Hematopoietic multipotent progenitor cell treated with erythropoietin and hydrocortisone succinate and interleukin-3 and kit ligand, for 15 days (in vitro differentiated cells): ENCODE measurements at regions not wholly inside any gene's neighbourhood (a gene's known extent, or its start where the extent isn't known, plus 50 kb on each side); places are given as distances from the start of the nearest gene placed in this dataset.
"Not testable (repeated sequence)": the region's sequence is repeated elsewhere in the genome, so short reads cannot be mapped to it uniquely, and the experiment has no call there.

ENCODE experiments used
- DNase-seq: peaks from one replicate; pipeline ENCODE4 v3.0.0-alpha.2; 2015; ENCODE audit warnings: low spot score

DNA sequence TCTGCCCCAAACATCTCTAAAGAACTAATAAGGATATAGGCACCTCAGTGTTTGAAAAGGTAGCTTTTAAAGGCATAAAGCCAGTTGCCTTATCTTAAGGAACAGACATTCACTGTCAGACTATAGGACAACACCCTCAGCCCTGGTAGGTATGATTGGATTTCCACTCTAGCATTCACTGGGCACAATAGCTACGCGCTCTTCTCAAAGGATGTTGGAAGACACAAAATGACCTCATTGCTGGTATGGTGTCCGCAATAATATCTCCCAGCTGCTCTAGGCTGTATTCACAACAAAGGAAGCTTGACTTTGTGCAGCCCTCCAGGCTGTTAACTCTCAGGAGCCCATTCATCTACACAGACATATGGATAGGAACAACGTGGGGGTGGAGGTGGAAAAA, 119.4 kb upstream of the CXADR start:
- DNase-seq, result no peak

DNA sequence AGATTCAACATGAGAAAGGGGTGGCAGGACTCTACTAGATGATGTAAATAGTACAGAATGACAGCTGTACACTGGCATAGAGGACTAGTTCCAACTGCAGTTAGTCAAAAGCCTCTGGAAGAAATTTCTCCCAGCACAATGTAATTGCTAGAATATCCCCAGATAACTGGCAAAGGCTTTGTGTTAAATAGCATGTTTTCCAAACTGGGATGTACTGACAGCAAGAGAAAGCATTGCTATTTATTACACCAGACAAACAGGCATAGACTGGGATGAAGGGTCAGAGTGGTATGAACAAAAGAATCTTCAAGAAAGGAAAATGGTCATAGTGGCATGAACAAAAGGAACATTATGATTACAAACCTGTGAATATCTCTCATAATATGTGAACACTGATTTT, 115.9 kb upstream of the CXADR start:
- DNase-seq, result no peak

DNA sequence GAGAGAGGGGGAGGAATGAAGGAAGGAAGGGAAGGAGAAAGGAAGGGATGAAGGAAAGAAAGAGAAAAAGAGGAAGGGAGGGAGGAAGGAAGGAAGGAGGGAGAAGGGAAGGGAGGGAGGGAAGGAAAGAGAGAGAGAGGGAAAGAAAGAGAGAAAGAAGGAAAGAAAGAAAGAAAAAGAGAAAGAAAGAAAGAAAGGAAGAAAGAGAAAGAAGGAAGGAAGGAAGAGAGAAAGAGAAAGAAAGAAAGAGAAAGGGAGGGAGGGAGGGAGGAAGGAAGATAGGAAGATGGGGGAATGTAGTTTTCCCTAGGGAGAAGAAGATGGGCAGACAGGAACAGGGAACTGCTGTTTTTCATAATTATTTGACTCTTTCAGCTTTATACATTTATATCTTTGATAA, 115.1 kb upstream of the CXADR start:
- no peak for DNase-seq

DNA sequence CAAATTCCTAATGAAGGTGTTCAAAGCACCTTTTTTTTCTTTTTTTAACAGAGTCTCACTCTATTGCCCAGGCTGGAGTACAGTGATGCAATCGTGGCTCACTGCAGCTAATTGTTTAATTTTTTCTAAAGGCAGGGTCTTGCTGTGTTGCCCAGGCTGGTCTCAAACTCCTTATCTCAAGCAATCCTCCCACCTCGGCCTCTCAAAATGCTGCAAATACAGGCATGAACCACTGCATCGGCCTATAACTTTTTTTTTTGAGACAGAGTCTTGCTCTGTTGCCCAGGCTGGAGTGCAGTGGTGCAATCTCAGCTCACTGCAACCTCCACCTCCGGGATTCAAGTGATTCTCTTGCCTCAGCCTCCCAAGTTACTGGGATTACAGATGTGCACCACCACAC, 113.9 kb upstream of the CXADR start:
- DNase-seq, result not testable (repeated sequence)

DNA sequence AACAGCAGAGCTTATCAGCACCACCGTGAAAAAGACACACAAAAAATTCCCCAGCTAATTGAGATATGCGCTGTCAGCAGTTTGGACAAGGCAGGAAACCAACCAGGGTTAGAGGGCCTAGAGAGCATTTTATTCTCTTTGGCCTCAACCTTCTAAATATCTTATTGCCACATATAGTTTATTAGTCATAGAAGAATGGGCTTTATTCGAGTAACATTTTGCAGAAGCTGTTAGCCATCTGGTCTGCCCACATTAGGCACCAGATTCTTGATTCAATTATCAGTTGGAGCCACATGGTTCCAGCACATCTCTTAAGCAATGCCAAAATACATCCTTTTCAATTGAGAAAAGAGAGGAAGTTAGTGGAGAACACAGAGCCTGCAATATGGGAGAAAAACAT, 109.9 kb upstream of the CXADR start:
- no peak for DNase-seq

DNA sequence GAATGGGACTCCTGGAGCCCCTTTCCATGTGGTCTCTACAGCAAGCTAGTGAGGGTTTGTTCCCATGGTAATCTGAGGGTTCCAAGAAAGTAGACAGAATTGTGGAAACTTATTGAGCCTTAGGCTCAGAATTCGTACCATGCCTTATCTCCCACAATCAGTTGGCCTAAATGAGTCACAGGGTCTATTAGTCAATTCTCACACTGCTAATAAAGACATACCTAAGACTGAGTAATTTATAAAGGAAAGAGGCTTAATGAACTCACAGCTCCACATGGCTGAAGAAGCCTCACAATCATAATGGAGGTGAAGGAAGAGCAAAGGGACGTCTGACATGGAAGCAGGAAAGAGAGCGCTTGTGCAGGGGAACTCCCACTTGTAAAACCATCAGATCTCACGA, 106.6 kb upstream of the CXADR start:
- DNase-seq, result no peak

DNA sequence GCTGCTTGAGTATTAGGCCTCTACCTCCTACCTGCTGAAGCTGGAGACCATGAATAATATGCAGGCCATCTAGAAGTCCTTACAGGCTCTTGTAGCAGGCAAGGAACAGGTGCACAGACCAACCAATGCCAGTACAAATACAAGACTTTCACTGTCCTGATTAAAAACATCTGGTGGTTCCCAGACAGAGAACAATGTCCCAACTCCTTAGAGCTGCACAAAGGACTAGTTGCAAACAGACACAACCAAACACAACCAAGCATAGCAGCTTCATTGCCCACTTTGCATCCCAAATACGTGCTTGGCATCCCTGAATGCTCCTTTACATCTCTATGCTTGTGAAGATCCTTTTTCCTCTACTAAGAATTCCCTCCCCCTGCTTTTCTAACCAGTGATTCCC, 98.1 kb upstream of the CXADR start:
- DNase-seq, result no peak

DNA sequence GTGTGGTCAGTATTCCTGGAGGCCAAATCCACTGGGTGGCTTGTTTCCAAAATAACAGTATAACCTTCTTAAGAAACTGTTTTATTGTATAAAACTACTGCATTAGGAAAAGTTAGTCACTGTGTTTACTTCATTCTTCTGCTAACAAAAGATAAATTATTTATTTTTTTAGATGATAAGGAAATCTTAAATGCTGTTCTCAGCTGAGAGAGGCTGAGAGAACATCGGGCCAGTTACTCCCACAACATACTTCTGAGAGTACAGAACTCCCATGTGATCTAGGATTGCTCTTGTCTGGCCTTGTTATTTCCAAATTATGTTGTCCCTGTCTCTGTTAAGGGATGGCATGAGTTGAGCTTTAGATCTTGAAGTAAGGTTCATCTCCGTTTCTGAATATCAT, 96.7 kb upstream of the CXADR start:
- no peak for DNase-seq

DNA sequence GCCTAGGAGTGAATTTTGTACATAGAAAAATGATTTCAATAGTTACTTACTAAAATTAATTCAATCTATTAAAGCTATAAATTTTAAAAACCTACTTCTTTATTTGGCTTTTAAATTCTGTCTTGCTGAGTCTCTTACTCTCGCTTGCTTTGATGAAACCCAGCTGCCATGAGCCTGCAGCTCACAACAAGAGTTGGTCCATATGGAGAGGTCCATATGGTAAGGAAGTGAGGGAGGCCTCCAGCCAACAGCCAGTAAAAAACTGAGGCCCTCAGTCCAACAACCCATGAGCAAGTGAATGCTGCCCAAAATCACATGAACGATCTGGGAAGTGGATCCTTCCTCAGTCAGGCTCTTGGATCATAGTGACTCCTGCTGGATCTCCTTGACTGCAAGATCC, 89.9 kb upstream of the CXADR start:
- DNase-seq, result no peak

DNA sequence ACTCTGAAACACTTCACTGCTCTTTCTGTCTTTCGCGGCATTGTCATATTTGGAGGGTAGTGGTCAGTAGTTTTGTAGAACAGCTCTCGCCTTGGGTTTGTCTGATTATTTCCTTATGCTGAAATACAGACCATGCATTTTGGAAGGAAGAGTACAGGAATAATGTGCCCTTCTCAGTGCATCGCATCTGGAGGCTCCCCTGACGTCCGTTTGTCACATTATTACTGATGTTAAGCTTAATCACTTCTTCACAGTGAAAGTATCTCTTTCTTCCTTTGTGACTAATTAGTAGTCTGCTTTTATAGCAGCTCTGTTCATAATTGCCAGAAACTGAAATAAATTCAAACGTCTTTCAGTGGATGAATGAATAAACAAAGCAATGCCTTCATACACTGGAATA, 85.7 kb upstream of the CXADR start:
- DNase-seq, result no peak

DNA sequence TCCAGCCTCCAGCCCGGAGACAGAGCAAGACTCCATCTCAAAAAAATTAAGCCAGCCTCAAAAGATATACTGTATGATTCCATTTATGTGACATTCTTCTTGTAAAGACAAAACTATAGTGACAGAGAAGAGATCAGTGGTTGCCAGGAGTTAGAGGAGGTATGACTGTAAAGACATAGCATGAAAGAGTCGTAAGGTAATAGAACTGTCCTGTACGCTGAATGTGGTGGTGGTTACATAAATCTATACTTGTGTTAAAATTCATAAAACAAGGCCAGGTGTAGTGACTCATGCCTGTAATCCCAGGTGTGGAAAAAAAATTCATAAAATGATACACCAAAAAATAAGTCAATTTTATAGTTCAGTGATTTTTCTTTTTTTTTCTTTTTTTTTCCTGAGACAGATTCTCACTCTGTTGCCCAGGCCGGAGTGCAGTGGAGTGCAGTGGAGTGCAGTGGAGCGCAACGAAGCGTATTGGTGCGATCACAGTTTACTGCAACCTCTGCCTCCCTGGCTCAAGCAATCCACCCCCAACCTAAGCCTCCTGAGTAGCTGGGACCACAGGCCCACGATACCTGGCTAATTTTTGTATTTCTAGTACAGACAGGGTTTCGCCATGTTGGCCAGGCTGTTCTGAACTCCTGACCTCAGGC, 84.9 kb upstream of the CXADR start:
- no peak for DNase-seq

DNA sequence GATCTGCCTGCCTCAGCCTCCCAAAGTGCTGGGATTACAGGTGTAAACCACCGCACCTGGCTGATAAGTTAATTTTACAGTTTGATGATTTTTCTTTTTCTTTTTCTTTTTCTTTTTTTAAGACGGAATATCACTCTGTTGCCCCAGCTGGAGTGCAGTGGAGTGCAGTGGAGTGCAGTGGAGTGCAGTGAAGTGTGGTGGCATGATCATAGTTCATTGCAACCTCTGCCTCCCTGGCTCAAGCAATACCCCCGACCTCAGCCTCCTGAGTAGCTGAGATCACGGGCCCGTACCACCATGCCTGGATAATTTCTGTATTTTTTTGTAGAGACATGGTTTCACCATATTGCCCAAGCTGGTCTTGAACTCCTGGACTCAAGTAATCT, 84.4 kb upstream of the CXADR start:
- no peak for DNase-seq

DNA sequence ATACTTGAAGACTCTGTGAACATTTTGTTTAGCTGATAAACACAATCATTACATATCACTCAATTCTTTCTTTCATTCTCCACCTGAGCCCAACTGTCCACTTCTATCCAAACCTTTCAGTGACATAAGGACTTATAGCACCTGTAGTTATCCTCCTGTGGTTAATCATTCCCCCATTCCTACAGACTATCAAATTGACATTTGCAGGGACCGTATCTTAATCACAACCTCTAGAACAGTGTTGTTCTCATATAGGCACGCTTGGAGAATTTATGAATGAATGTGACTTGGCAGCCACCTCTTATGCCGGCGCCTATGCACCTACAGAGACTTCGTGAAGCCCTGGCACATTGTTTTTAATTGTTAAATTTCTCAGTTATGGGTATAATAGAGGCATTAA, 83.9 kb upstream of the CXADR start:
- DNase-seq, result no peak

DNA sequence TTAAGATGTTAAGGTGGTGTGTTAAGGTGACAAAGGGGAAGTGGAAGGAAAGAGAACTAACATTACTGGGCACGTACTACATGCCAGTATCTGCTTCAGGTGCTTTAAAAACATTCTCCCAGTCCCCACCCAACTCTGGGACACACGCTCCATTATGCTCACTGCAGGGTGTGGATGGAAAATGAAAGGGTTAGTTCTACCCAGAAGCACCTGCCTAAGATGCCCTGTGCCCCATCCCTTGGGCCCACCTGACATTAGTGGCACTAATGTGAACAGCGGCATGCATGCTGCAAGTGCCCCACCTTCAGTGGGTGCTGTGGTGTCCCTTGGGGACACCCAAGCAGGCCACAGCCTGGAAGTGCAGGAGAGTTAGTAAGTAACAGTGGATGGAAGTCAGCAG, 82.9 kb upstream of the CXADR start:
- no peak for DNase-seq

DNA sequence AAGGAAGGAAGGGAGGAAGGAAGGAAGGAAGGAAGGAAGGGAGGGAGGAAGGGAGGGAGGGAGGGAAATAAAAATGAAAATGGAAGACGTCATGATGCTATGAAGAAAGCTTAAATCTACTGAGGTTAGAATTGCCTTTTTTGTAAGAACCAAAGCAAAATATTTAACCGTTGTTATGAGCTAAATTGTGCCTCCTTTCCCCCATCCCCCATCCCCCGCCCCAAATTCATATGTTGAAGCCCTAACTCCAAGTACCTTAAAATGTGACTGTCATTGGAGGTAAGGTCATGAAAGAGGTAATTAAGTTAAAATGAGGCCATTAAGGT, 80.1 kb upstream of the CXADR start:
- DNase-seq, result no peak

DNA sequence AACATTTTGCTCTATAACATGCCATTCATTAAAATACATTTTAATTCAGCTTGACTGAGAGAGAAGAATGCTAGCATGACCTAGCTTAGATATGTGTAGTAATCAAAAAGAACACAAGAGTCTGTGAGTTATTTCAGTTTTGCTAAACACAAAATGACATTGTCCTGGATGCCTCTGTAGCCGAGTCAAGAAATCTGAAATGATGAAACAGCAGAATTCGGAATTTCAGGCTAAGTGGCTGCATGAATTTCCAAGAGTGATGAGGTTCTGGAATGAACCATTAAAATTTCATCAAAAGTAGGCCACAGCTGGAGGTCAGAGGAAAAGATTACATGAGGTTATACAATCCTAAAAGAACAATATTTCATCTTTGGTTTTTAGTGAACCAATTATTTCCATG, 79.1 kb upstream of the CXADR start:
- no peak for DNase-seq

DNA sequence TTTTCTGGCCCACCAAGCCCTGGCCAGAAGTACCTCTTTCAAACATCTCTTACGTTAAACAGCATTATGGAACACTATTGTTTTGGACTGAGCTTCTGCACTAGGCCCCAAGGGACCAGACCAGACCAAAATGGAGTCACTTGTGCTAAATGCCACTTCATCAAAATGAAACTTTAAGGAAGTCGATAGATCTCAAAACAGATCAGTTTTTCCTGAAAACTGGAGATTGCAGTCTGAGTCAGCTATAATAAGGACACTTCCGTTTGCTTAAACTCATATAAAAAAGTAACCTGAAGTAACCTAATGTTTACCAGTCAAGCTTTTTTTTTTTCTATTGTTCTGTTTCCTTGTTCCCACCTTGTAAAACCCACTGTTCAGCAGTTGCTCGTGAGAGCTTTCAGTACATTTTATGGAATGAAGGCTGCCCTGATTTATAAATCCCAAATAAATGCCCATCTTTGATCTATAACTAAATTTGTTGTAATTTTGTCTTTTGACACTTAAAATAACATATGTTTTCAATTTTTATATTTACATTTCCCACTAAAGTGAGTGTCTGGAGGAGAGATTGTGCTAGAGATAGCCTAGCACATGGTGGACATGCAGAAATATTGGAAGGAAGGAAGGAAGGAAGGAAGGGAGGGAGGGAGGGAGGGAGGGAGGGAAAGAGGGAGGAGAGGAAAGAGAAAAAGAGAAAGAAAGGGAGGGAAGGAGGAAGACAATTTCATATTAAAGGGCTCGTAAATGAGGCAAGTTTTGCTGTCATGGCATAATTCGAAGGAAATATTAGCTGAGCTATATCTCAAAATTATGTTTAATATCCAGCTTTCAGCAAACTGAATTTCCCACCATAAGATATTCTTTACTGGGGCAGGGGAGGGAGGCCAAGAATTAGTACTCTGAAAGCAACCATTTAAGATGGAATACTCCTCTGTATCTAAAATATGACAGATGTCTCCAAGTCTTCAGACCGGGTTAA, 77.0 kb upstream of the CXADR start:
- DNase-seq, result no peak

DNA sequence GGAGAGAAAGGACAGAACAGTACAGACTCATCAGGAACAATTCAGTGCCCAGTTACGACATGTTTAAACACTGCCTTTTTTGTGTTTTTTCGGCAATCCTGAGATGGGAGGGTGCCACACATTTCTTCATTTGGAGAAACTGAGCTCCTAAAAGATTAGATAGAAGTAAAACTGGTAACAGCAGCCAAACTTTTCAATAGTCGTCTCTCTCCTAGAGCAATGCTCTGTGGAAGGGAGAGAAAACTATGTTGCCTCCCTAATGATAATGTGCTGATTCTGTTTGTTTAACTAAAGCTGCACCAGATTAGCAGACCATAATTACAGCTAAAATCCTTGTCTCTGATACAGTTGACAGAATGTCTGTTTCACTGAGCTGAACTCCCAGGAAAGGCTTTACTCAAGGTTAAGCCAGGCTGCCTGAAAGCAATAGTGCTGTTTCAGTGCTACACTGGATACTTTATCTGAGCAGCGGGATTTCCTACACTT, 76.2 kb upstream of the CXADR start:
- no peak for DNase-seq

DNA sequence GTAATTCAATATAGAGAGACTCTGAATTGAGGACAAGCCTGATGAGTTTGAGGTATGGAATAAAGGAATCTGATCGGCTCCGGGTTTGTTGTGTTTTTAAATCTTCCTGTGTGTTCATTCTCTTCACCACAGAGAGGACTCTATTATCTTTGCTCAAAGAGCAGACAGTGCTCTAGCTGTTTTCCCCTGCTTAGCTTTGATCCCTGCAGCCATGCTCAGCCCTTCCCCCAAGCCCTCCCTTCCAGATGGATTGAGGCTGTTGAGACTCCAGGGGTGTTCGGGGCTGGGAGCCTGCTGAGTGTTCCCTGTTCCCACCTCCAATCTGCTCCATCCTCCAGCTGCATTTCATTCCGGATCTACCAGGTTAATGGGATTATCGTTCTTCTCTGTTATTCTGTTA, 74.2 kb upstream of the CXADR start:
- no peak for DNase-seq

DNA sequence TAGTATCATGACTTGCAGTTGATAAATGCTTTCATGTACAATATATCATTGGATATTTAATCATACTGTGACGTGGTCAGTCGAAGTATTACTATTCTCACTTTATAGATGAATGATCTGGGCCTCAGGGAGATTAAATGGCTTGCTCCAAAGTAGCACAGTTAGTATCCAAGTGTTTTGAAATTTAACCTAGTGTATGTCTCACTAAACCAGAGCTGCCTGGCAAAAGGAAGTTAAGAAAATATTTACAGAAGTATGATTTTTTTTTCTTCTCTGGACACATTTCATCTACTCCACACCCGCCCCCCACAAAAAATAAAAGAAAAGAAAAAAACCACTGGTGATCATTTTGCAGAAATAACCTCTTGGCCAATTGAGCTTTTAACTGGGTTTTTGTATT, 71.9 kb upstream of the CXADR start:
- DNase-seq, result no peak

DNA sequence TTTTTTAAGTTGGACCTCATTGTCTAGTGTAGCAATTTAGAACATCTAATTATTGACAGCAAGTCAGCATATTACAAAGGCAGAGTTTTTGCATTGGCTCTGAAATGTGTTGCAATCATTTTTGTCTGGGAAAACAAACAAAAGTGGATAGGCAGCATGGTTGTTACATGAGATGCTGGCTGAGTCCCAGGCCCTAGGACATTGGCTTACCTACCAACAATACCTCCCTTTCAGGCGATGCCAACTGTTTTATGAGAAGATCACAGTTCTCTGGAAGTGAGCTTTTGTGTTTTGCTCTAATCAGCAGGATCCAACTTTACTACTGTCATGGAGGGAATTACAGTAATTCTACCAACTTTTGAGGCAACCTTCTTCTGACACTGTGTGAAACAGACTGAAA, 71.5 kb upstream of the CXADR start:
- DNase-seq, result no peak

DNA sequence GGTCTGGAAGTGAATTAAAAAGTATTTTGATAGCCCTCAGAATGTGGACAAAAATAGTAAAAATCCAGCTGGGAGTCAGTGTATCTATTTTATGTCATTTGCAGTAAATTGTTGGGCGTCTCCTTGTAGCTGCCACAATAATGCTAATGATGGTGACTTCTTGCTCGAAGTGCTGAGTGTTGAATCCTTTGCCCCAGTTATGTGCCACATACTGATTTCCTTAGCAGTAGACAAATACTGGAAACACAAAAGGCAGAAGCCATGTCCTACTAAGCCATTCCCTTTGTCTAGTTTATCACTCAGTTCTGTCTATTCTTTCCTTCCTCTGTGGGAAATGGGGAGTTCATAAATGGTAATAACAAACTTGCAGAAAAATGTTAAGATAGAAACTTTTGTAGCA, 70.7 kb upstream of the CXADR start:
- no peak for DNase-seq

DNA sequence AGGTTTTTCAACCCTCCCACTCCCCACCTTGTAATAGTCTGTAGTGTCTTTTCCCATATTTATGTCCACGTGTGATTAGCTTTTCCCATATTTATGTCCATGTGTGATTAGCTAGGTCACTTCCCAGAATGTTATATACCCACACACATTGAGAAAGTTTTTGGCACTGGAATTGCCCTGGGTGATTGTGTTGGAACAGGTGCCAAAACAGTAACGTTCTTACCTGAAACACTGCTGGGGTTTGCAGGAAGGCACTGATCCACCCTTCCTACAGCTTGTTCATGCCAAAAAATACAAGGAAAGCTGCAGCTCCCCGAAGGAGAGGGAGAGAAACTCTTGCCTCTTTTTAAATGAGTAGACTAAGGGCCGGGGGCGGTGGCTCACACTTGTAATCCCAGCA, 68.0 kb upstream of the CXADR start:
- DNase-seq, result no peak

DNA sequence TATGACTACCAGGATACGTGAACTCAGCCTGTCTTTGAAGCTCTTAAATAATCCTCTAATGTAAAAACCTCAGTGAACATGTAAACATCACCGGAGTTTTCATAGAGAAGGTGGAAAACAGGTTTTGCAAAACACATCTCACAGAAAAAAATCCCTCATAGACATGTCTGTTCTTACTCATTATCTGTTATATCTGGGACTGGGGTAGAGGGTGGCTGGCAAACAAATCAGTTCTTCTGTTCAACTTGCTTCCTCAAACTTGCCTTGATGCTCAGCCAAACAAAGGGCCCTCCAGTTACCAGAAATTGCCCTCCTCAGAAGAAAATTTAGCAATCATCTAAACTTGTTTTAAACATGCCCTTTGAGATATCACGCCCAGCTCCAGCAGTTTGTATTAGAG, 66.1 kb upstream of the CXADR start:
- no peak for DNase-seq
